ENCODE measurements at regions not wholly inside any gene's neighbourhood (a gene's known extent, or its start where the extent isn't known, plus 50 kb on each side); places are given as distances from the start of the nearest gene placed in this dataset.

DNA sequence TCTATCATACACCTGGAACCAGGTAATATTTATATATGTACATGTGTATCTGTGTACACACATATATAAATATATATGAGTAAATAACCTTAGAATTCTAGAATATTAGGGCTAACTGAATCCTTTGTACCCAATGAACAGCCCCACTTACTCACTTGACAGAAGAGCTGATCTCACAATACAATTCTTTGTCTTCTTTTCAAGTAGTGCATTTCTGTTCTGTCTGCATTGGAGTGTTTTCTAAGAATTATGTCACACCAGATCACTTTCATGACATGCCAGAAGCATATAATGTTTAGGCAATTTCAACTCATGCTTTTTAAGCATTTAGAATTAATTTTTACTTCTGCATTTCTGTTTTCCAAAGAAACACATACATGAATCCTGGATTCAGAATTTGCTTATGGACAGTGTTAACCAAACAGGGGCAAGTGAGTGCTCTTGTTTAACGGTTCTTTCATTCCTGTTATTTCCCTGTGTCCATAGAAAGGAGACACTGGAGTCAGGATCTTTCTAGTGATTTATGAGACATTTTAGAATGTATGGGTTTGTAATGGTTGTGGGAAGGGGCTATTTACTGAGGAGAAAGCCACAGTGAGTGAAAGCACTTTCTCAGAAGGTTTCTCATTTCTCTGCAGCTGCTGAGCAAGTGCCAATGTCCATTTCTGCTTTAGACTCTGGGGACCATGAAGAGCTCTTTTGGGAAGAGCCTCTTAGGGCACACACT is 123.2 kb downstream of the RMI1 start:
- no peaks in the 10 kb centered on the region for H3K9me3 Mint-ChIP-seq
- peaks cover 20% of the 10 kb centered on the region for H3K4me1 Mint-ChIP-seq
- peaks cover 12% of the 10 kb centered on the region for H3K27me3 Mint-ChIP-seq

DNA sequence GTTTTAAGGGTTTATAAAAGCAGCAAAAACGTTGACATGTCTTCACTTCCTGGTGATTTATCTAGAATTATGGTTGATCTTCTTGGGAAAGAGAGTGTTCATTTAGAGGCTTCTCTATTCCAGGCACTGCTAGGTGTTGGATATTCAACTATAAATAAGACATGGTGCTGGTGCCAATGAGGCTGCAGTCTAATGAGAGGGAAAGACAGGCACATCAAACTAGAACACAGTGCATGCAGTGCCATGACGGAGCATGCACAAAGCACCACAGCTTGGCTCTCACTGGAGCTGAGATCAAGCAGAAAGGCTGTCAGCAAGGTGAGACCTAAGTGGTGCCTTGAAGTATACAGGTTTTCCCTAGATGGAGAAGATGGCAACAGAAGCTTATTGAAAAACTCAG is 126.5 kb downstream of the RMI1 start:
- Mint-ChIP-seq H3K4me3 (no peak overlapping the region), H3K27ac (no peak overlapping the region), H3K4me1 (peaks cover 20% of the 10 kb centered on the region), H3K9me3 (no peaks in the 10 kb centered on the region), H3K36me3 (ENCODE audit: low read depth) (no peaks in the 10 kb centered on the region), H3K27me3 (peaks cover 12% of the 10 kb centered on the region)
- no peak for ATAC-seq (replicated peaks)

More for the DNA sequence above, 123.2 kb downstream of the RMI1 start:
- no peak overlapping the region for H3K4me3 Mint-ChIP-seq
- no peaks in the 10 kb centered on the region for H3K36me3 Mint-ChIP-seq (ENCODE audit: low read depth)
- no peak for ATAC-seq (replicated peaks)
- H3K27ac Mint-ChIP-seq = no peak overlapping the region

DNA sequence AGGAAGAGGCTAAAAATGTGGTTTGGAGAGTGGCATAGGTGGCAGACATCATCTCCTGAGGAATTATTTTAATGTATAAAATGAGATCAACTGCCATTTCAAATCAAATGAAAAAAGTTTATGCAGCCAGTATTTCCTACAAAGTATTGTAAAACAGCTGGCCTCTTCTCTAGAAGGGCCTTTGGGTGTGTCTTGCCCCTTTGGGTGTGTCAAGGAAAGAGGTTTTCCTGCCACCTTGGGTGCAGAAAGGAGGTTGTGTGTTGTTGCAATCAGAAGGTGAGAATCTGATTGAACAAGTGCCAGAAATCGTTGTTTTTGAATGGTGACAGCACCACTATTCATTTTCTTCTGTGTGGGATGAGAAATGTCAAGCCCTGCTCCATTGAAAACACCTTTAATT is 127.4 kb downstream of the RMI1 start:
- H3K9me3 Mint-ChIP-seq = peaks cover 3% of the 10 kb centered on the region
- peak overlapping the region; percentile 20 for H3K27ac Mint-ChIP-seq
- H3K4me3 Mint-ChIP-seq = no peak overlapping the region
- no peaks in the 10 kb centered on the region for H3K36me3 Mint-ChIP-seq (ENCODE audit: low read depth)
- peaks cover 20% of the 10 kb centered on the region for H3K4me1 Mint-ChIP-seq
- ATAC-seq (replicated peaks) = no peak
- H3K27me3 Mint-ChIP-seq = peaks cover 12% of the 10 kb centered on the region

DNA sequence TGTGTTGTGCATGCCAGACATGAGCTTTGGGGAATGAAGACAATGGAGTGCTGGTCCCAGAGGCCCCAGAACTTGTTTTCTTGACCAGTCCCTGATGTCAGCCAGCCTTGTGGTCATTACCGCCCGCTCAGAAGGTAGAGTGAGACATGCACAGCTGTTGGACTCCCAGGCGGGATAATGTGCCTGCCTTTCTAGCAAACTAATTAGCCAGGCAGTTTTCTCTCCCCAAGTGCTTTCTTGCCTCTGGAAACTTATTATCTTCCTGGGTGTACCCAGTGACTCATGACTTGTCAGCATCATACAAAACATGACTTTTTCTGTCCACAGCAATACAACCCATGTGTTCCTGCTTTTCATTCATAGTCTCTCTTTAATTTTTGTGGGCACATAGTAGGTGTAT is 131.1 kb downstream of the RMI1 start:
- Mint-ChIP-seq H3K4me3 (no peak overlapping the region), H3K36me3 (ENCODE audit: low read depth) (no peaks in the 10 kb centered on the region), H3K27me3 (no peaks in the 10 kb centered on the region), H3K4me1 (peaks cover 16% of the 10 kb centered on the region), H3K27ac (no peak overlapping the region), H3K9me3 (peaks cover 7% of the 10 kb centered on the region)
- ATAC-seq (replicated peaks) = no peak

DNA sequence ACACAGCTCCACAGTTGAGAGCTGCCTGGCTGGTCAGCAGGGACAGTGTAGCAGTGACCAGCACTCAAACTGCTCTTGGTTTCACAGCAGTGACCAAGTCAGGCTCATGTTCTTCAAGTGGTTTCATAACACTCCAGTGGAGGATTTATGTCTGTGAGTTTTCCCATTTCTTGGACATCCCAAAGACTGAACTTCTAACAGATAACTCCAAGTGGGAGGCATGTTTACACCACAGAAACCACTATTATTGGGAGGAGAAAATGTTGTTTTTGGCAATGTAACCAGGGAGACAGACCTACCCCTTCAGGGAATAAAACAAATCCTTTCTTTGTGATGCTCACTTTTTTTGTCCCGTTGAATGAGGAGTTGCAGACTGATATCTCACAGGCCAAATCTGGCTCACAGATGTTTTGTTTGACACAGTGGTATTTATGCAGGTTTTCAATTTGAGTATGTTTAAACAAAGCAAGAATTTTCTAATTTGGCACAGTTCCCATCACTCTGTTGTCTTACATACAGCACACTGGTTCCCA is 141.5 kb downstream of the RMI1 start:
- Mint-ChIP-seq H3K36me3 (ENCODE audit: low read depth) (no peaks in the 10 kb centered on the region), H3K27me3 (peaks cover 10% of the 10 kb centered on the region), H3K9me3 (peaks cover 8% of the 10 kb centered on the region), H3K4me3 (no peak overlapping the region), H3K4me1 (no peaks in the 10 kb centered on the region), H3K27ac (no peak overlapping the region)
- no peak for ATAC-seq (replicated peaks)

DNA sequence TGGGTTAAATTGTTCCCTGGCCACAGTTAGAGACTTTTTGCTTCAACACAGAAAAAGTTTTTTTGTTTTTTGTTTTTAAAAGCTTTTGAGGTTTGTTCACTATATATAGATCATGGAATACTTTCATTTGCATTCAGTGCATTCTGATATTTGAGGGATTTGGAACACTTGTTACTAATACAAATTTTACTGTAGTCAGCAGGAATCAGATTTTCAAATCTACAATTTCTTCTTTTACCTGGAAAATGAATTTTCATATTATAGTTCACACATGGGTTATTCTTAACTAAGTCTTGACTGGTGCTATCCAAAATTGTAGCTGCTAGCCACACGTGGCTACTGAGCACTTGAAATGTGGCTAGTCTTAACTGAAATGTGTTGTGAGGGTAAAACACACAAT is 142.0 kb downstream of the RMI1 start:
- H3K4me1 Mint-ChIP-seq = no peaks in the 10 kb centered on the region
- no peak for ATAC-seq (replicated peaks)
- H3K27me3 Mint-ChIP-seq = peaks cover 9% of the 10 kb centered on the region
- peaks cover 4% of the 10 kb centered on the region for H3K9me3 Mint-ChIP-seq
- no peak overlapping the region for H3K4me3 Mint-ChIP-seq
- no peak overlapping the region for H3K27ac Mint-ChIP-seq
- H3K36me3 Mint-ChIP-seq (ENCODE audit: low read depth) = no peaks in the 10 kb centered on the region

DNA sequence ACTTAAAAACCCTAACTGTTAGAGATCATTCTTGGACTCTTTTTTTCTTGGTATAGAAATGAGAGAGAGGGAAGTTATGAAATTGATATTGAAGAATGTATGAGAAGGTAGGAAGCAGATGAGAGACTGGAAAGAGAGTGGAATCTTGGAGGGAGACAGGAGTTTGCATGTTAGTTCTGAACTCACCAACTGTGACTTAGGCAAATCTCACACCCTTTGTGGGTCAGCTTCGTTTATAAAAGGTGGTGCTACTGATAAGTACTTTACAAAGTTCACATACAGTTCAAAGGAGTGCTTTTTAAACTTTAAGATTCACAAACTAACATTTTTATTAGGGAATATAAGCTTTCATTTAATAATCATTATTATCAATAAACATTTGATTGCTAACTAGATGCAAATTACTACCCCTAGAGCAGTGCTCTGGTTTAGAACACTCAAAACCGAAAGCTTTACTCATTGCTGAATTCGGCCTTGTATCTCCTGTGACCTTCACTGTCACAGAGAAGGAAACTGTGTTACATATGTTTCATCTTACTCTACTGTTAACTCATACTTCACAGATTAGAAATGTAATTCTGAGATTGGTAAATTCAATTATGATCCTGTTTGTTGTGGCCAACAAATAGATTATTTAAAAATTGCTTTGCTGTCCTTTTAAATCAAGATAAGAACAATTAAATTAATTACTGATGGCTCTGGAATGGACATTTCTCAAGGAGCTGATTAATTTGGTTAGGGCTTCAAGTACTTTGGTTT is 143.2 kb downstream of the RMI1 start:
- ATAC-seq (replicated peaks) = peak; percentile 58

DNA sequence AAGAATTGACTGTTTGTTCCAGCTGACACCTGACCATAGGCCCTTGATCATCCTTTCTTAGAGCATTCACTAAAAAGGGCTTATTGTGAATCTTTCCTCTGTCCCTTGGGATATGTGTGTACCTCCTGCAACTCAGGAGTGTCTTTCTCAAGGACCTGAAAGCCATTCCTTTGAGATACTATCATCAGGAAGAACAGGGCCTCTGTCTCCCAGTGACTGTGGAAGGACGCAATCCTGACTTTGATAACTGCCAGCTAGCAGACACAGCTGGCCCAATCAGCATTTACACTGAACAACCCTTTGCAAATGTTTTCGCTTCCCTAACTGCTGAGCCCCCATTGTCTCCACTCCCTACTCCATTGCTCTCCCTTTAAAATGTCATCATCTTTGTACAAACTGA is 144.4 kb downstream of the RMI1 start:
- ATAC-seq (replicated peaks) = no peak
- H3K9me3 Mint-ChIP-seq = no peaks in the 10 kb centered on the region
- no peaks in the 10 kb centered on the region for H3K4me1 Mint-ChIP-seq
- no peak overlapping the region for H3K27ac Mint-ChIP-seq
- no peak overlapping the region for H3K4me3 Mint-ChIP-seq
- H3K27me3 Mint-ChIP-seq = peaks cover 9% of the 10 kb centered on the region
- H3K36me3 Mint-ChIP-seq (ENCODE audit: low read depth) = no peaks in the 10 kb centered on the region

More for the DNA sequence above, 143.2 kb downstream of the RMI1 start:
- Mint-ChIP-seq H3K27me3 (peaks cover 12% of the 10 kb centered on the region), H3K4me1 (no peaks in the 10 kb centered on the region), H3K27ac (no peak overlapping the region), H3K4me3 (no peak overlapping the region), H3K36me3 (ENCODE audit: low read depth) (no peaks in the 10 kb centered on the region), H3K9me3 (peaks cover 3% of the 10 kb centered on the region)

DNA sequence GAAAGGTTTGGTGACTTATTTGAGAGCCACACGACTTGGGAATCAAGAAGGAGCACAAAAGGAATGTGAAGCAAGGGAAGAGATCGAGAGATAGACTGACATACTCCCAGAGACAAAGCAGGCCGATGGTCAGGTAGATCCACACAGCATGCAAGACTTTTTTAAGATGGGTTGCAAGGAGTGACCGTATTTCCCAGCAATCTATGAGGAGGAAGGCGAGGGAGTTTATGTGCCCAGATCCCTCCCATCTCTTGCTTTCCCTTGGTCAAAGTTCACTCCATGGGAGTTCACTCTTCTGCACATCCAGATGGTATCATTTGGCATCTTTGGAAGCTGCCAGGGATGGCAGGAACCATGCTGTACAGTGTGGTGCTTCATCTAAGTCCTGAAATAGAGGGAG is 148.9 kb downstream of the RMI1 start:
- ATAC-seq (replicated peaks) = no peak
- peaks cover 9% of the 10 kb centered on the region for H3K27me3 Mint-ChIP-seq

DNA sequence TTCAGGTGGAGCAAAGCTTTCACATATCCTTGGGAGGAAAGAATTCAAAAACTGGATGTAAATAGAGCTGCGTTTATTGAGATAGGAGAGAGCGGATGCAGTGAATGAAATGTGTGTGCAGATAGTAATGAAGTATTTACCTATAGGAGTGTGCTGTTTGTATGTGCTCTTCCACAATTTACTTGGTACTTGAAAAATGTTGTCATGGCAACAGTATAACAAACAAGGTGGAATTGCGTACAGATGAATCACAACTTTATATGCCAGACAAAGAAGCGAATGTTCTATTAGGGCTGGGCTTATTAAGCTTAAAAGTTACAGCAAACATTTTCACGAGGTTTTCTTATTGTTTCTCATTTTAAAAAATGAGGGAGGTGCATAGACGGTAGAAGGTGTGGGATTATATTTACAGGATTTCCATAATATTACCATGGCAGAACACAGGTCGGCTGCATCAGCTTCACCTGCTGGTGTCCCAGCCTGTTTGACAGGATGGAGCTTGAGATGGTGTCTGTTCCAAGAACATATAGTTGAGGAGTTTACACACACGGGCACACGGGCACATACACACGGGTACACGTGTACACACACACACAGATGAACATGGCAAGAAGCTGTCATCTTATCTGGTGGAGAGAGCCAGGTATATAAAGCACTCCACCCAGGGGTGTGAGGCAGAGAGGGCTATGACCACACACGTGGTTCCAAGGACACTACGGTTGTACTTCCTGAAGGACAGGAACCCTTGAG is 155.7 kb downstream of the RMI1 start:
- no peak for ATAC-seq (replicated peaks)
- H3K36me3 Mint-ChIP-seq (ENCODE audit: low read depth) = no peaks in the 10 kb centered on the region
- H3K27ac Mint-ChIP-seq = no peak overlapping the region
- peaks cover 6% of the 10 kb centered on the region for H3K4me1 Mint-ChIP-seq
- H3K27me3 Mint-ChIP-seq = peaks cover 20% of the 10 kb centered on the region
- H3K4me3 Mint-ChIP-seq = no peak overlapping the region
- H3K9me3 Mint-ChIP-seq = no peaks in the 10 kb centered on the region

More for the DNA sequence above, 148.9 kb downstream of the RMI1 start:
- H3K4me3 Mint-ChIP-seq = no peak overlapping the region
- no peak overlapping the region for H3K27ac Mint-ChIP-seq
- no peaks in the 10 kb centered on the region for H3K36me3 Mint-ChIP-seq (ENCODE audit: low read depth)
- no peaks in the 10 kb centered on the region for H3K9me3 Mint-ChIP-seq
- H3K4me1 Mint-ChIP-seq = no peaks in the 10 kb centered on the region

DNA sequence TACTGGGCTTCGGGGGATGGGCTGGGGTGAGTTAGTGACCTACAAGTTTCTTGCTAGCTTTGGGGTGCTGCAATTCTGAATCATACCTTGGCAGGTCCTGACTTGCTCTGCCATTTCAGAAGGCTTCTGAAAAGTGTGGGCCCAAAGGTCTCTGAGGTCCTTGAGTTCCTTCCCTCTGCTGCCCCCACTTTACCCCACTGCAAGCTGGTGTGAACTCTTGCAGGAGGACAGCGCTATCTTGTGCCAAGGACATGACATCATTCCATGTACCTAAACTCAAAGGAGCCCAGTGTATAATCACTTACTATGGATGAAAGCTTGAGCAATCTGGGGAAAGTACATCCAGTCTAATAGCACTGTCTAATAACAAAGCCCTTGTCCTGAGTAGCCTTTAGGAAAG is 157.4 kb downstream of the RMI1 start:
- H3K9me3 Mint-ChIP-seq = no peaks in the 10 kb centered on the region
- peaks cover 32% of the 10 kb centered on the region for H3K27me3 Mint-ChIP-seq
- no peak overlapping the region for H3K27ac Mint-ChIP-seq
- no peak for ATAC-seq (replicated peaks)
- no peaks in the 10 kb centered on the region for H3K36me3 Mint-ChIP-seq (ENCODE audit: low read depth)
- H3K4me1 Mint-ChIP-seq = peaks cover 6% of the 10 kb centered on the region
- H3K4me3 Mint-ChIP-seq = no peak overlapping the region

DNA sequence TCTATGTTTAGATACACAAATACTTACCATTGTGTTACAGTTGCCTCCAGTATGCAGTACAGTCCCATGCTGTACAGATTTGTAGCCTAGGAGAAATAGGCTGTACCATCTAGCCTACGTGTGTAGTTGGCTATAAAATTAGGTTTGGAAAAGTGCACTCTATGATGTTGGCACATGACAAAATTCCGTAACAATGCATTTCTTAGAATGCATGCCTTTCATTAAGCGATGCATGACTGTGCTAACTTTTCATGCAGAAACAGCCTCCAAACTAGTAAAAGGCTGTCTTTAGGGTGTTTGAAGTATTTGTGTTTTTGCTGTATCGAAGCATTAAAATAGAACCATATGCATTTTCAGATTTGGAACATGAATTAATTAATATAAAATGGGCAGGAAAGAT is 157.9 kb downstream of the RMI1 start:
- ATAC-seq (replicated peaks) = no peak
- no peaks in the 10 kb centered on the region for H3K9me3 Mint-ChIP-seq
- no peak overlapping the region for H3K27ac Mint-ChIP-seq
- H3K4me1 Mint-ChIP-seq = peaks cover 6% of the 10 kb centered on the region
- no peak overlapping the region for H3K4me3 Mint-ChIP-seq
- peaks cover 33% of the 10 kb centered on the region for H3K27me3 Mint-ChIP-seq
- no peaks in the 10 kb centered on the region for H3K36me3 Mint-ChIP-seq (ENCODE audit: low read depth)

DNA sequence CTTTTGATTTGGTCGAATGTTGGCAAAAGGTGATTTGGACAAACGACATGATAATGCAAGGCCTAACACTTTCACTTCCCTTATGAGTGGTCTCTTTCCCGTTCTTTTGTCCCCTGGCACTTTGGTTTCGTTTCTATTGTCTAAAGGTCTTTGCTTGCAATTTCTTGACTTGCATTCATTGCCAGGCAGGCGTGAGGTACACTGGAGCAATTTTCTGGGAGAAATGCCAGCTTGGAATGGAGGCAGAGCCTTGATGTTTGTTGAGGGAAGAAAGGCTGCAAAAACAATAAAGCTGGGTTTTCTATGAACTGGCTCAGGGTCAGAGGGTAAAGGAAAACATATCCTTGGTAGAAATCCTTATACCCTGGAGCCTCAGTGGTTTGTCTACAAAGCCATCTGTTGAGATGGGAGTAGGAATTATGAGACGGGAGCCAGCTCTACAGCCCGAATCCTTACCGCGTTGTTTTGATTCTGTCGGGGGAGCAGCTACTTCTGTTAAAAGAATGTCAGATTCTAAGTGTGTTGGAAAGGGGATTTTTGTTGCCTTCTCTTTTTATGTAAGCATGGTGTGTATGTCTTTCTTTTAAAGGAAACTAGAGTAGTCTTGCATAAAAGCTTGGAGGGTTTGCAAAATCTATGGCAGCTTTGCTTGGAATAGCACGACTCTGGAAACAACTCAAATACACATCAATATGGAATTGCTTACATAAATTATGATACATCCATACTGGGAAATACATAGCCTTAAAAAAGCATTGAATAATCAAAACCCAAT is 158.9 kb downstream of the RMI1 start:
- peaks cover 6% of the 10 kb centered on the region for H3K4me1 Mint-ChIP-seq
- no peaks in the 10 kb centered on the region for H3K9me3 Mint-ChIP-seq
- no peak overlapping the region for H3K27ac Mint-ChIP-seq
- H3K27me3 Mint-ChIP-seq = peaks cover 38% of the 10 kb centered on the region
- H3K36me3 Mint-ChIP-seq (ENCODE audit: low read depth) = no peaks in the 10 kb centered on the region
- no peak for ATAC-seq (replicated peaks)
- H3K4me3 Mint-ChIP-seq = peak overlapping the region; percentile 81

DNA sequence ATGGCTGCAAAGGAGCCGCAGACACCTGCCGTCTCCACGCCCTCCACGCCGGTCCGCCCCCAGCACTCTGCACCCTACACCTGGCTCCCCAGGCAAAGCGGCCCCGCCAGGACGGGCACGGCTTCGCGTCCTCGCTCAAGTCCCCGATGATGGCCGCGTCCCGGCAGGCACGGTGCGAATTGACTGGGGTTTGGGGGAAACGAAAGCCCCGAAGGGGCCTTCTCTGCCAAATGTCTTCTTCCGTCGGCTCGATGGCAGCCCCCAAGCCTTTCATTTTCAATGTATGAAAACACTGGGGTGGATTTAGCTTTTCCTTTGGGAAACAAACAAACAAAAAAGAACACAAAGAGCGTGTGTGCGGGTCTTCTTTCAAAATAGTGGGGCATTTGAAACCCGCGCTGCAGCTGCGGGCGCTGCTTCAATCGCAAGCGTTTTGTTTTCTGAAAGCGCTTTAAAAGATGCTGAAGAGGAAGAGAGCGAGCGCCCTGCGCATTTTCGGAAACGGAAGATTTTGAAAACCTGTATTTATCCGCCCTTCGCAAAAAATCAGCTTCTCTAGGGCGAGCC is 160.0 kb downstream of the RMI1 start:
- Mint-ChIP-seq H3K4me1 (peaks cover 6% of the 10 kb centered on the region), H3K27ac (peak overlapping the region; percentile 29), H3K9me3 (no peaks in the 10 kb centered on the region), H3K27me3 (peaks cover 38% of the 10 kb centered on the region), H3K36me3 (ENCODE audit: low read depth) (no peaks in the 10 kb centered on the region), H3K4me3 (peak overlapping the region; percentile 81)
- ATAC-seq (replicated peaks) = peak; percentile 29

Measured in activated T-helper 17 cell treated with anti-CD3 and anti-CD28 coated beads, Interleukin-2, amount 50 U/mL, for 72 hours (primary cell).